EL (cell line): ENCODE measurements at regions not wholly inside any gene's neighbourhood (a gene's known extent, or its start where the extent isn't known, plus 50 kb on each side); places are given as distances from the start of the nearest gene placed in this dataset.
"Not testable (repeated sequence)": the region's sequence is repeated elsewhere in the genome, so short reads cannot be mapped to it uniquely, and the experiment has no call there.

Experiments used
- DNase-seq: peaks from one replicate; pipeline ENCODE4 v3.0.0-alpha.2; 2016

GRCh38 chr13:22789916-22790315, 390.9 kb upstream of the SGCG start:
- no peak for DNase-seq

GRCh38 chr13:22793598-22794134, 387.1 kb upstream of the SGCG start:
- DNase-seq: no peak

- DNase-seq: no peak
These were observed 380.0 kb upstream of the SGCG start for GRCh38 chr13:22800526-22801401.

GRCh38 chr13:22801402-22802003, 379.3 kb upstream of the SGCG start:
- no peak for DNase-seq

- no peak for DNase-seq
These were observed 368.0 kb upstream of the SGCG start for GRCh38 chr13:22812793-22813192.

- not testable (repeated sequence) for DNase-seq
These were observed 367.0 kb upstream of the SGCG start for GRCh38 chr13:22813531-22814377.

- not testable (repeated sequence) for DNase-seq
These were observed 366.3 kb upstream of the SGCG start for GRCh38 chr13:22814433-22814832.

- no peak for DNase-seq
These were observed 359.2 kb upstream of the SGCG start for GRCh38 chr13:22821589-22821988.

GRCh38 chr13:22825186-22825585, 355.6 kb upstream of the SGCG start:
- no peak for DNase-seq

- DNase-seq: no peak
These were observed 352.7 kb upstream of the SGCG start for GRCh38 chr13:22828081-22828480.

- no peak for DNase-seq
These were observed 344.3 kb upstream of the SGCG start for GRCh38 chr13:22836475-22836874.

- no peak for DNase-seq
These were observed 342.7 kb upstream of the SGCG start for GRCh38 chr13:22837980-22838647.

GRCh38 chr13:22839603-22840530, 340.9 kb upstream of the SGCG start:
- no peak for DNase-seq

- no peak for DNase-seq
These were observed 334.2 kb upstream of the SGCG start for GRCh38 chr13:22846551-22846950.

GRCh38 chr13:22848539-22849052, 332.2 kb upstream of the SGCG start:
- no peak for DNase-seq

- no peak for DNase-seq
These were observed 324.9 kb upstream of the SGCG start for GRCh38 chr13:22855926-22856325.

GRCh38 chr13:22858980-22859379, 321.8 kb upstream of the SGCG start:
- DNase-seq: not testable (repeated sequence)

GRCh38 chr13:22859411-22859810, 321.4 kb upstream of the SGCG start:
- not testable (repeated sequence) for DNase-seq

GRCh38 chr13:22861958-22862466, 318.8 kb upstream of the SGCG start:
- no peak for DNase-seq

GRCh38 chr13:22862478-22862877, 318.3 kb upstream of the SGCG start:
- DNase-seq: no peak

GRCh38 chr13:22866221-22866620, 314.6 kb upstream of the SGCG start:
- no peak for DNase-seq
